Esophagus squamous epithelium (tissue), 5 donors: ENCODE measurements at regions not wholly inside any gene's neighbourhood (a gene's known extent, or its start where the extent isn't known, plus 50 kb on each side); places are given as distances from the start of the nearest gene placed in this dataset.

Experiments
- DNase-seq: peaks from one replicate; lab custom pipeline; 2025; lab: John Stamatoyannopoulos, UW
- H3K27ac ChIP-seq, 4 donors: fragments of 200-600 bp; sonication (generic); one replicate each; pipeline ENCODE4 v1.5.1; 2016 to 2019; ENCODE audit warnings: mild to moderate bottlenecking in 1 of 4
- H3K27me3 ChIP-seq, 4 donors: fragments of 200-600 bp; sonication (generic); 1 replicate in 3 of 4; 2 replicates in 1 of 4; pipeline versions ENCODE4 v1.5.1 to v1.6.0; 2017 to 2021; ENCODE audit warnings: antibody characterized with exemption in 1 of 4
- H3K36me3 ChIP-seq, 3 donors: fragments of 200-600 bp; sonication (generic); one replicate each; pipeline ENCODE4 v1.5.1; 2016 to 2019
- H3K4me1 ChIP-seq, 3 donors: fragments of 200-600 bp; sonication (generic); one replicate each; pipeline ENCODE4 v1.5.1; 2017 to 2019
- H3K4me3 ChIP-seq, 4 donors: fragments of 200-600 bp; sonication (generic); 1 replicate in 3 of 4; 2 replicates in 1 of 4; pipeline ENCODE4 v1.5.1; 2016 to 2019; ENCODE audit warnings: mild to moderate bottlenecking in 2 of 4, moderate library complexity in 1 of 4
- H3K9me3 ChIP-seq, 3 donors: fragments of 200-600 bp; sonication (generic); one replicate each; pipeline ENCODE4 v1.5.1; 2016 to 2019
- POLR2A ChIP-seq, 4 donors: fragments of 450-650 bp; IDR thresholded peaks; one replicate each; pipeline ENCODE4 v1.6.1; 2017; ENCODE audit warnings: antibody characterized with exemption in 4 of 4, mild to moderate bottlenecking in 4 of 4, moderate library complexity in 3 of 4
- WGBS, 2 donors: methylation state at CpG; one replicate each; pipeline ENCODE4 v1.1.5; 2018; 5-methylcytosine and 5-hydroxymethylcytosine counted together
- intact Hi-C: fragments of 100-400 bp; cut with DNase I; formaldehyde crosslinking; loops from one replicate; pipeline ENCODE4 v1.15.0; 2022
- TF ChIP-seq, protein P1 (sequence below), 6 experiments: fragments of 450-650 bp in 4 of 6; fragments of 200-600 bp in 2 of 6; sonication (generic) in 2 of 6; IDR thresholded peaks; one replicate each; pipeline ENCODE4 v1.5.1; 2016 to 2019; ENCODE audit warnings: antibody characterized with exemption in 6 of 6, mild to moderate bottlenecking in 4 of 6, moderate library complexity in 4 of 6
- donor health status: DM: yes; HTN: yes; CAD: no.

DNA sequence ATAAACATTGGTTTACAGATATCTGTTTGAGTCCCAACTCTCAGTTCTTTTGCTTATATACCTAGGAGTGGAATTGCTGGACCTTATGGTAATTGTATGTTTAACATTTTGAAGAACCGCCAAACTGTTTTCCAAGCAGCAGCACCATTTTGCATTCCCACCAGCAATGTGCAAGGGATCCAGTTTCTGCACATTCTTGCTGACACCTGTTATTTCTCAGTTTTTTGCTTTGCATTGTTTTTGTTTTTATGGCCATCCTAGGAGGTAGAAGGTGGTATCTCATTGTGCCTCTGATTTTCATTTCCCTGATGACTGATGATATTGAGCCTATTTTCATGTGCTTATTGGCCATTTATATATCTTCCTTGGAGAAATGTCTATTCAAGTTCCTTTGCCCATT, 71.2 kb downstream of the MCFD2 start:
- DNase-seq = no peak
- H3K27me3 ChIP-seq = peaks cover 0 to 17% (median 0%) of the 10 kb centered on the region in 4 donors
- no peaks in the 10 kb centered on the region for H3K36me3 ChIP-seq
- H3K9me3 ChIP-seq = no peaks in the 10 kb centered on the region
- H3K4me1 ChIP-seq = peaks cover 35 to 46% (median 43%) of the 10 kb centered on the region in 3 donors
- intact Hi-C loops = no loop called here
- TF ChIP-seq, protein P1, sequence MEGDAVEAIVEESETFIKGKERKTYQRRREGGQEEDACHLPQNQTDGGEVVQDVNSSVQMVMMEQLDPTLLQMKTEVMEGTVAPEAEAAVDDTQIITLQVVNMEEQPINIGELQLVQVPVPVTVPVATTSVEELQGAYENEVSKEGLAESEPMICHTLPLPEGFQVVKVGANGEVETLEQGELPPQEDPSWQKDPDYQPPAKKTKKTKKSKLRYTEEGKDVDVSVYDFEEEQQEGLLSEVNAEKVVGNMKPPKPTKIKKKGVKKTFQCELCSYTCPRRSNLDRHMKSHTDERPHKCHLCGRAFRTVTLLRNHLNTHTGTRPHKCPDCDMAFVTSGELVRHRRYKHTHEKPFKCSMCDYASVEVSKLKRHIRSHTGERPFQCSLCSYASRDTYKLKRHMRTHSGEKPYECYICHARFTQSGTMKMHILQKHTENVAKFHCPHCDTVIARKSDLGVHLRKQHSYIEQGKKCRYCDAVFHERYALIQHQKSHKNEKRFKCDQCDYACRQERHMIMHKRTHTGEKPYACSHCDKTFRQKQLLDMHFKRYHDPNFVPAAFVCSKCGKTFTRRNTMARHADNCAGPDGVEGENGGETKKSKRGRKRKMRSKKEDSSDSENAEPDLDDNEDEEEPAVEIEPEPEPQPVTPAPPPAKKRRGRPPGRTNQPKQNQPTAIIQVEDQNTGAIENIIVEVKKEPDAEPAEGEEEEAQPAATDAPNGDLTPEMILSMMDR (IDR thresholded peaks at IDR 0.05) = no peak
- no peak for TF ChIP-seq POLR2A (IDR thresholded peaks at IDR 0.05)
- WGBS, 2 donors = 90 to 100% methylated on average over 1 of the region's 1 CpG
- no peak overlapping the region for H3K27ac ChIP-seq
- H3K4me3 ChIP-seq = no peak overlapping the region

DNA sequence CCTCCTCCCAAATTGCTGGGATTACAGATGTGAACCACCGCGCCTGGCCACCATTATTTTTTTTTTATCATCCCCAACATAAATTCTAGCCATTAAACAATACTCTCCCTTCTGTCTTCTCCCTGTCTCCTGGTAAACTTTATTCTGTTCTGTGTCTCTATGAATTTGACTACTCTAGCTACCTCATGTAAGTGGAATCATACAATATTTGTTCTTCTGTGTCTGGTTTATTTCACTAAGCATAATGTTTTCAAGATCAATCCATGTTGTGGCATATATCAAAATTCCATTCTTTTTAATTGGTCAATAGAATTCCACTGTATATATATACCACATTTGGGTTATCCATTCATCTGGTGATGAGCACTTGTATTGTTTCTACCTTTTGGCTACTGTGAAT, 71.6 kb downstream of the MCFD2 start:
- TF ChIP-seq, protein P1 (IDR thresholded peaks at IDR 0.05) = no peak
- TF ChIP-seq POLR2A (IDR thresholded peaks at IDR 0.05) = no peak
- Histone ChIP-seq H3K9me3 (no peaks in the 10 kb centered on the region), H3K36me3 (no peaks in the 10 kb centered on the region), H3K27ac (no peak overlapping the region), H3K27me3 (peaks cover 0 to 13% (median 0%) of the 10 kb centered on the region in 4 donors), H3K4me3 (no peak overlapping the region), H3K4me1 (peaks cover 31 to 42% (median 39%) of the 10 kb centered on the region in 3 donors)
- WGBS, 2 donors = 97 to 100% methylated on average over 2 of the region's 2 CpGs
- intact Hi-C loops = no loop called here
- DNase-seq = no peak

DNA sequence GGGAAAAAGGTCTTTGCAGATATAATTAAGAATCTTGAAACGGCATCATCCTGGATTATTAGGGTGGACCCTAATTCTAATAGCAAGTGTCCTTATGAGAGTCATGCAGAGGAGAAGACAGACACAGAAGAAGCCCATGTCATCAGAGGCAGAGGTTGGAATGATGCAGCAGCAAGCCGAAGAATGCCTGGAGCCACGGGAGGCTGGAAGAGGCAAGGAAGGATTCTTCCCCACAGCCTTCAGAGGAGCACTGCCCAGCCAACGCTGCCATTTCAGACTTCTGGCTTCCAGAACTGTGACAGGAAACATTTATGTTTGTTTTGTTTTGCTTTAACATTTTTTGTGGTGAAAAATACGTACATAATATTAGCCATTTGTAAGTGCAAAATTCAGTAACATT, 72.3 kb downstream of the MCFD2 start:
- no peak overlapping the region for H3K27ac ChIP-seq
- no peaks in the 10 kb centered on the region for H3K36me3 ChIP-seq
- WGBS, 2 donors = 66 to 87% methylated on average over 5 of the region's 5 CpGs
- peaks cover 0 to 7% (median 0%) of the 10 kb centered on the region in 4 donors for H3K27me3 ChIP-seq
- H3K9me3 ChIP-seq = no peaks in the 10 kb centered on the region
- H3K4me3 ChIP-seq = no peak overlapping the region
- TF ChIP-seq, protein P1 (IDR thresholded peaks at IDR 0.05) = no peak
- no peak for TF ChIP-seq POLR2A (IDR thresholded peaks at IDR 0.05)
- H3K4me1 ChIP-seq = peaks cover 24 to 35% (median 32%) of the 10 kb centered on the region in 3 donors
- no peak for DNase-seq
- intact Hi-C loops = no loop called here

DNA sequence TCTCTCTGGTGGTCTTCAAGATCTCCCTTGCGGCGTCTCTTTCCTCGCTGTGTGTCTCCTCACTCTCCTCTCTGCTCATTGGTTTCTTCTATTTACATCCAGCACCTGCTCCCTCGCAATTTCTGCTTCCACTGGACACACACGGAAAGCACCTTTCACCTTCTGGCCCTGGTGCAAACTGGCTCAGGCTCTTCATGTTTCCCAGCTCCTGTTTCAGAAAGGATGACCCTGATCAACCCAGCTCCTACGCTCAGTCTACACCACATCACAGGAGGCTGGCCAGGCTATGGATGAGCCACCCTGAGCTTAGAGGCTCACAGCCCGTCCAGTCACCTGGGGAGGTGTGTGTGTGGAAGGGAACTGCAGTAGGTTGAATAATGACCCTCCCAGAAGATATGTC, 72.7 kb downstream of the MCFD2 start:
- H3K4me1 ChIP-seq = peaks cover 19 to 31% (median 27%) of the 10 kb centered on the region in 3 donors
- no peak for TF ChIP-seq POLR2A (IDR thresholded peaks at IDR 0.05)
- TF ChIP-seq, protein P1 (IDR thresholded peaks at IDR 0.05) = no peak
- no peak overlapping the region for H3K4me3 ChIP-seq
- no peaks in the 10 kb centered on the region for H3K36me3 ChIP-seq
- no peaks in the 10 kb centered on the region for H3K9me3 ChIP-seq
- H3K27ac ChIP-seq = no peak overlapping the region
- 93 to 96% methylated on average over 6 to 7 of the region's 7 CpGs for WGBS, 2 donors
- intact Hi-C loops = no loop called here
- no peak for DNase-seq
- peaks cover 0 to 7% (median 0%) of the 10 kb centered on the region in 4 donors for H3K27me3 ChIP-seq

DNA sequence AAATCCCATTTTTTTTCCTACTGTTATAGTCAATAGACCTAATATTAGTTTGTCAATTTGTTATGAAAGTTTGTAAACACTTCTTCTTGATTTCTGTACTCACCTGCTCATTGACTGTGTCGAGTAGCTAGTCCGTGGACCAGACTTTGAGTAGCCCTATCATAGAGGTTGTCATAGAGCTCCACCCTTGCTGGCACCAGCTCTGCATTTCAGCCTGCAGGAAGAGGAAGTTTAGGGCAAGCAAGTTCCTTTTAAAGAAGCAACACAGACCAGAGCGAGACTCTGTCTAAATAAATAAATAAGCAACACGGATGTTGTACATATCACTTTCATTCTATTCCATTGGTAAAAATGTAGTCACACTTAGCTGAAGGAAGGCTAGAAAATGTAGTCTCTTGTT, 74.0 kb downstream of the MCFD2 start:
- intact Hi-C loops = no loop called here
- no peak overlapping the region for H3K27ac ChIP-seq

More for the DNA sequence above, 74.0 kb downstream of the MCFD2 start:
- Histone ChIP-seq H3K36me3 (no peaks in the 10 kb centered on the region), H3K4me1 (peaks cover 7 to 18% (median 15%) of the 10 kb centered on the region in 3 donors), H3K27me3 (peaks cover 0 to 7% (median 0%) of the 10 kb centered on the region in 4 donors), H3K4me3 (no peak overlapping the region), H3K9me3 (no peaks in the 10 kb centered on the region)
- no peak for DNase-seq
- TF ChIP-seq POLR2A (IDR thresholded peaks at IDR 0.05) = no peak
- TF ChIP-seq, protein P1 (IDR thresholded peaks at IDR 0.05) = no peak
- WGBS, 2 donors = 55 to 75% methylated on average over 4 of the region's 4 CpGs
